ENCODE measurements at regions not wholly inside any gene's neighbourhood (a gene's known extent, or its start where the extent isn't known, plus 50 kb on each side); places are given as distances from the start of the nearest gene placed in this dataset.

DNA sequence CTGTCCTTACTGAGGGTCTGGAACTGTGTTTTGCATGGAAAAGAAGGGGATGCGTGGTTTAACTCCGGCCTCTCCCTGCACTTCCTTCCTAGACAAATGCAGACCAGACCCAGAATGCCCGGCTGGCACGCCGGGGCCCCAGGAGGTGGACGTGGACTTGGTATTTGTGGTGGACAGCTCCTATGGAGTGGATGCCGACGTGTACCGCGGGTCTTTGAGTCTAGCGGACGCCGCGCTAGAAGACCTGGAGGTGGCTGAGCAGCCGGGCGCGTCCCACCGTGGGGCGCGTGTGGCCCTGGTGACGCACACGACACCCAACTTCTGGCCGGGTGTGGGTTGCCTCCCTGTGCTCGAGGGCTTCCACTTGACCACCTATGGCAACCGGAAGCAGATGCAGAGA, 81.8 kb upstream of the COL6A5 start:
- Histone ChIP-seq H3K36me3 (ENCODE audit: insufficient read depth, low read length) (no peaks in the 10 kb centered on the region), H3K27me3 (ENCODE audit: control insufficient read depth in 1 of 2, insufficient read depth in 2 of 2, low read length in 2 of 2) (no peaks in the 10 kb centered on the region), H3K4me1 (ENCODE audit: insufficient read depth, low read length) (no peaks in the 10 kb centered on the region), H3K4me3 (ENCODE audit: low read length) (no peak overlapping the region), H3K27ac (ENCODE audit: low read depth in 1 of 2, low read length in 2 of 2) (no peak overlapping the region), H3K9me3 (ENCODE audit: control insufficient read depth in 1 of 2, insufficient read depth in 1 of 2, low read length in 2 of 2) (no peaks in the 10 kb centered on the region)
- DNase-seq (no peak), ATAC-seq (ENCODE audit: poor library complexity) (no peak)
- ChIA-PET POLR2A (no interaction called here), CTCF (no interaction called here)
- no peaks in the 10 kb centered on the region for H3K36me3 Mint-ChIP-seq (ENCODE audit: low read depth)
- H3K9me3 Mint-ChIP-seq = no peaks in the 10 kb centered on the region
- TF ChIP-seq, protein P1, sequence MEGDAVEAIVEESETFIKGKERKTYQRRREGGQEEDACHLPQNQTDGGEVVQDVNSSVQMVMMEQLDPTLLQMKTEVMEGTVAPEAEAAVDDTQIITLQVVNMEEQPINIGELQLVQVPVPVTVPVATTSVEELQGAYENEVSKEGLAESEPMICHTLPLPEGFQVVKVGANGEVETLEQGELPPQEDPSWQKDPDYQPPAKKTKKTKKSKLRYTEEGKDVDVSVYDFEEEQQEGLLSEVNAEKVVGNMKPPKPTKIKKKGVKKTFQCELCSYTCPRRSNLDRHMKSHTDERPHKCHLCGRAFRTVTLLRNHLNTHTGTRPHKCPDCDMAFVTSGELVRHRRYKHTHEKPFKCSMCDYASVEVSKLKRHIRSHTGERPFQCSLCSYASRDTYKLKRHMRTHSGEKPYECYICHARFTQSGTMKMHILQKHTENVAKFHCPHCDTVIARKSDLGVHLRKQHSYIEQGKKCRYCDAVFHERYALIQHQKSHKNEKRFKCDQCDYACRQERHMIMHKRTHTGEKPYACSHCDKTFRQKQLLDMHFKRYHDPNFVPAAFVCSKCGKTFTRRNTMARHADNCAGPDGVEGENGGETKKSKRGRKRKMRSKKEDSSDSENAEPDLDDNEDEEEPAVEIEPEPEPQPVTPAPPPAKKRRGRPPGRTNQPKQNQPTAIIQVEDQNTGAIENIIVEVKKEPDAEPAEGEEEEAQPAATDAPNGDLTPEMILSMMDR (IDR thresholded peaks at IDR 0.05) = no peak
- H3K27me3 Mint-ChIP-seq = no peaks in the 10 kb centered on the region
- no peak overlapping the region for H3K4me3 Mint-ChIP-seq
- no peak overlapping the region for H3K27ac Mint-ChIP-seq
- intact Hi-C loops (cut with DNase I, micrococcal nuclease) = no loop called here
- H3K4me1 Mint-ChIP-seq (ENCODE audit: low read depth) = no peaks in the 10 kb centered on the region

DNA sequence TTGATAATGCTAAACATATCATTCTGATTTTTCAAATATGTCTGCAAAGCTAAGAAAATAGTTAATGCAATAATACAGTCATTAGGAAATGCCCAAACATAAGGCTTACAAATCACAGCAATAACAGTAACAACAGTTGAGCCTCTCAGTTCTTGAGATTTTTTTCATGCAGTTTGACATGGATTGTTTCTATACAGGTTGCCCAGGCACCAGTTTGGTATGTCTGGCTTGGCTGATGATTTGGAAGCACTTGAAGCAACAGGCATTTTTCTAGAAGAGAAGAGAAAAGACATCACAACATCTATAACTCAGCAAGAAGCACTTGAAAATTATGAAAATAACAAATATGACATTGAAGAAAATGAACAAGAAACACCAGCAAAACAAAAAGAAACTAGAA, 78.7 kb upstream of the COL6A5 start:
- Histone ChIP-seq H3K4me1 (ENCODE audit: insufficient read depth, low read length) (no peaks in the 10 kb centered on the region), H3K4me3 (ENCODE audit: low read length) (no peak overlapping the region), H3K27ac (ENCODE audit: low read depth in 1 of 2, low read length in 2 of 2) (no peak overlapping the region), H3K36me3 (ENCODE audit: insufficient read depth, low read length) (no peaks in the 10 kb centered on the region), H3K9me3 (ENCODE audit: control insufficient read depth in 1 of 2, insufficient read depth in 1 of 2, low read length in 2 of 2) (no peaks in the 10 kb centered on the region), H3K27me3 (ENCODE audit: control insufficient read depth in 1 of 2, insufficient read depth in 2 of 2, low read length in 2 of 2) (peaks cover 0 to under 1% of the 10 kb centered on the region in 2 experiments)
- no peak overlapping the region for H3K27ac Mint-ChIP-seq
- TF ChIP-seq, protein P1 (IDR thresholded peaks at IDR 0.05) = no peak
- H3K9me3 Mint-ChIP-seq = no peaks in the 10 kb centered on the region
- DNase-seq (no peak), ATAC-seq (ENCODE audit: poor library complexity) (no peak)
- ChIA-PET CTCF (no interaction called here), POLR2A (no interaction called here)
- no peaks in the 10 kb centered on the region for H3K36me3 Mint-ChIP-seq (ENCODE audit: low read depth)
- intact Hi-C loops (cut with DNase I, micrococcal nuclease) = no loop called here
- H3K4me1 Mint-ChIP-seq (ENCODE audit: low read depth) = no peaks in the 10 kb centered on the region
- H3K27me3 Mint-ChIP-seq = peaks cover 5% of the 10 kb centered on the region
- no peak overlapping the region for H3K4me3 Mint-ChIP-seq

DNA sequence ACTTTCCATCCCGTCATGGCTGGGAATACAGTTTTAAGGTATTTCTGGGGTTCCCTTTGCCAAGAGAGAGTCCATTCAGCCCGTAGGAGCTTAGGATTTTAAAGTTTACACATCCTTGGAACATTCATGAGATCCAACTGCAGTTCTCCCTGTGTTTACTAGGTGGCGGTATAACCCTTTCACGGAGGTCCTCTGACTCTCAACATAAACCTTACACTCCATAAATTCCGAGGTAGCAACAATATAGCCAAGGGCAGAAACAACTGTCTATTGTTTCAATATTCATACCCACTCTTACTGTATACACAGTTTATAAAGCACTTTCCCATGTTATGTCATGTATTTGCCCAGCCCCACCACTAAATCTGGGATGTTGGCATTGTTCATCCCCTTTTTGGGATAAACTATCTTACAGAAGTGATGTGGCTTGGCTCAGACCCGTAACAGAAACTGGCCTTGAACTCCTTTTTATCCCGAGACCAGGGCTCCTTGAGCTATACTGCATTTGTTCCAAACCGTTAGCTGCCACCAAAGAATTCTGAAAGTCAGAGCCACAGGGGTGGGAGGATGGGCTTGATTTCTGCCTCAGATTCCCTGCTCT, 69.2 kb upstream of the COL6A5 start:
- Histone ChIP-seq H3K27ac (ENCODE audit: low read depth in 1 of 2, low read length in 2 of 2) (no peak overlapping the region), H3K4me3 (ENCODE audit: low read length) (no peak overlapping the region), H3K9me3 (ENCODE audit: control insufficient read depth in 1 of 2, insufficient read depth in 1 of 2, low read length in 2 of 2) (no peaks in the 10 kb centered on the region), H3K36me3 (ENCODE audit: insufficient read depth, low read length) (no peaks in the 10 kb centered on the region), H3K27me3 (ENCODE audit: control insufficient read depth in 1 of 2, insufficient read depth in 2 of 2, low read length in 2 of 2) (peaks cover 0 to 11% of the 10 kb centered on the region in 2 experiments), H3K4me1 (ENCODE audit: insufficient read depth, low read length) (no peaks in the 10 kb centered on the region)
- H3K4me3 Mint-ChIP-seq = no peak overlapping the region
- intact Hi-C loops (cut with DNase I, micrococcal nuclease) = loop anchor here in 1 of 2 experiments (5.0 kb wide), 1 partner anchor 261 kb away; no protein-coding TSS in a partner anchor
- ATAC-seq (ENCODE audit: poor library complexity) = peak; percentile 44
- DNase-seq = peak in 3 of 14 experiments; percentile 19 to 36 (median 33)
- no peaks in the 10 kb centered on the region for H3K36me3 Mint-ChIP-seq (ENCODE audit: low read depth)
- no peak overlapping the region for H3K27ac Mint-ChIP-seq
- no peaks in the 10 kb centered on the region for H3K9me3 Mint-ChIP-seq
- ChIA-PET CTCF (no interaction called here), POLR2A (no interaction called here)
- H3K27me3 Mint-ChIP-seq = peaks cover 46% of the 10 kb centered on the region
- H3K4me1 Mint-ChIP-seq (ENCODE audit: low read depth) = no peaks in the 10 kb centered on the region
- TF ChIP-seq, protein P1 (IDR thresholded peaks at IDR 0.05) = peak; percentile 61

Data from CD4-positive, alpha-beta T cell (primary cell).